Inferior parietal cortex (tissue), 1 donor: ENCODE measurements at regions not wholly inside any gene's neighbourhood (a gene's known extent, or its start where the extent isn't known, plus 50 kb on each side); places are given as distances from the start of the nearest gene placed in this dataset.
"Not testable (repeated sequence)": the region's sequence is repeated elsewhere in the genome, so short reads cannot be mapped to it uniquely, and the experiment has no call there.

Source experiments
- DNase-seq: peaks from one replicate; pipeline ENCODE4 v3.0.0-alpha.2; 2016; ENCODE audit errors: extremely low spot score

DNA sequence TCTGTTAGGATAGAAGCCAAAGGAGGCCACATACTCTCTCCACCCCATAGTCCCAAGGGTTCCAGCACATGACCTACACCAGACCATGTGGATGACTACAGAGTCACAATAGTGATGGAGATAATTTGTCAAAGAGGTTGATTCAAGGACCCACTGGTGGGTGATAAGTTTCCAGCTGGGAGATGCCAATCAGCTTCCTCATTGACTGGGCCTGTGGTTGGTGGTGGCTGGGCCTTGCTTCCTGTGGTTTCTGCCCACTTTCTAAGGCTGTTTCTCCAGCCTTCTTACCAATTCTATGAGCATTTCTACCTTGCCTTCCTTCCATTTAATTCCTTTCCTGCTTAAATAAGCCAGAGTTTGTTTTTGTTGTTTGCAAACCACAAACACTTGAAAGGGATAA lies 95.5 kb upstream of the CPEB2 start:
- no peak for DNase-seq

DNA sequence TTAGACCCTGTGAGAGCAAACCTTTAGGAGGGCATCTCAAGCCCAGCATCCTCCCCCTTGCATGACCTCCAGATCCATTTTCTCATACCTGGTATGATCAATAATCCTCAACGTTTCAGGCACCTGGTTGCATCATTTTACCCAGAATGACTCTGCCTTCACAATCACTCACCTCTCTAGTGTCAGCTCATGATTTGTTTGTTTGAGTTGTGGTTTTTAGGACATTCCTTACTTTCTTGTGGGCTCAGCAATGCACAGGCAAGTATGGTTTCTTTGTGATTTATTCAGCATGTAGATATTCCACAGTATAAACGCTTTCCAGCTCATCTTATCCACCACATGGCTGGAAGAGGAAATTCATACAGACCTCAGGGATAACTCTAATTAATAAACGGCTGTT lies 93.6 kb upstream of the CPEB2 start:
- DNase-seq = no peak

DNA sequence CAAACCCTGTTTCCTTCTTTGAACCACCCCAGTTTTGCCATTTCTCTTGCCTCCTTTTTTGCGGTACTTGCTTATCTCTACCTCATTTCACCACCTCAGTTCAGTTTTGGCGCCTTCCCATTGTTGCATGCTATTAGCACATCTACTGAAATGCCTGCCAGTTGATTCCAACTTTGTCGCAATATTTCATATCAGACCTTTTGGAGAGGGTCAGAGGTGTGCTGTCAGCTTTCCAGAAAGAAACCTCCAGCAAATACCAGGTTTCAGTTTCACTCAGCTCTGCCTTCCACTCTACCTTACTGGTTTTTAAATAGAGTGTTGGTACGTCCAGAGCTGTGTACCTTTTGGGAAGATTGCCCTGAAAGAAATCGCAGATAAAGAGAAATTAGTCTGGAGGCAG lies 91.9 kb upstream of the CPEB2 start:
- no peak for DNase-seq

DNA sequence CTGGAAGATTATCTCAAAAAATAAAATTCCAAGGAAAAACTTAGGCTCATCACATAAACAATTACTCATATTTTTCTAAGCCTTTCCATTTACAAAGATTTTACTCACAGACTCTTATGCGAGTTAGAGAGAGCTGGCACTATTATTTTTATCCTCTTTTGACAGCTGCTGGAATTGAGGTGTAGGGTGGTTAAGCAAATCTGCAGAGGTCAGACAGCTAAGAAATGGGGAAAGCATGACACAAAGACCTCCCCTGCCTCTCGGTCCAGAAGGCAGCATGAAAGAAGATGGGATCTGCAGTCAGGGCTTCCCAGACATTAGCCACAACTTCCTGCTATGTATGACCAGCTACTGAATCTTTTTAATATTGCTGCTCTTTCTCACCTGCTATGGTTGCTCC lies 89.9 kb upstream of the CPEB2 start:
- no peak for DNase-seq

DNA sequence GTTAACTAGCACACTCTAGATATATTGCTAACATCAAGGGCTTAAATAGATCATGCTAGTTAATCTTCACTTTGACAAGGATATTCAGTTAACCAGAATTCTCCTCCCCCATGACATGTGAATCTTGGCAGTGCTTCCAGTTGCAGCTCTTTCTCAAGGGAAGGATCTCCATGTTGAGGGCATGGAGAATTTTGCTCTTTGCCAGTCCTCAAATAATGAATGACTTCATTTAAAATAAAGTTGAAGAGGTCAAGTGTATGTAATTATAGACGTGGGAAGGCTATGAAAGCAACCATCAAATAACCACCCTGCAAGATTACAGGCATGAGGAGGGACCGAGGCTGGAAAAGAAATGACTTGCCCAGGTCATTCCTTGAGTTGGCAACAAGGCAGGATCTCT lies 87.3 kb upstream of the CPEB2 start:
- DNase-seq = no peak

DNA sequence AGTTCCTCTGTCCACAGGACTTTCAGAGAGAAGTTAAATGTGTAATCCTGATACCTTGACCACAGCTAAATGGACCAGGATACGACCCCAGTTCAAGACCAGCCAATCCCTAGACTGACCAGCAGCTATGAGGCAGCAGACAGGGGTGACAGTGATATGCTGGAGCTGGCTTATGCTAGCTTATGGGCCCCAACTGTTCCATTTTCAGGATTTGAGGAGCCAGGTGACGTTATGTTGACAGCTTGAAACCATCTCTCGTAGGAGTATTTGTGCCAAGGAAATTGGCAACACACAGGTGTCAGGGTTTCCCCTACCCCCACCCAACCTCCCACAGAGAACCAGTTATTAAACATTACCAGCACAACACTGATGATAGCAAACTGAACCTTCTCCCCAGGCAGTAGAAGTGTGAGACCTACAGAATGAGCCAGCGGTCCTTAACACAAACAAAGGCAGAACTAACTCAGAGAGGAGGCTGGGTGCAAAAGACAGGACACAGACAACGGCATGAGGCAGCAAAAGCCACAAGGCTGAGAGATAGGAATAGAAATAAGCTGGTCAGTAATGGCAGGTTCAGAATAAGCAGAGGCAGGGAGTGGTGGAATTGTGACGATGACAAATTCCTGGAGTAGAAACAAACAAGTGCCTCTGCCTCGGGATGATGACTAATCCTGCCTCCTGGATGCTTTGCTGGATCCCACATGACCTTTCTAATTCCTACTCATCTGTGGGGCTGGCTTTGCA lies 85.6 kb upstream of the CPEB2 start:
- peak; percentile 7 for DNase-seq

DNA sequence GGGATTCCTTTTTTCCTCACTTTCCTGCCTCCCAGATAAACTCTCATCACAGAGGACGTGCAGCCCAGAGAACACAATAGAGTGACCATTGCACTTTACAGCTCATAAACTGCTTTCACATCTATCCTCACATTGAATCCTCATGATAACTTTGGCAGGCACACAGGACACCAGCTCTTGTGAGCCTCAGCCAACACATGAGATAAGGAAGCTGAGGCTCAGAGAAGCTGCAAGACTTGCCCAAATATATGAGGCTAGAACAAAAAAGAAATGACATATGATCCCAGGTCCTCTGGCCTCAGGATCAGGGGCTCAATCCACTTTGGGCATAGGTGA lies 85.0 kb upstream of the CPEB2 start:
- no peak for DNase-seq

DNA sequence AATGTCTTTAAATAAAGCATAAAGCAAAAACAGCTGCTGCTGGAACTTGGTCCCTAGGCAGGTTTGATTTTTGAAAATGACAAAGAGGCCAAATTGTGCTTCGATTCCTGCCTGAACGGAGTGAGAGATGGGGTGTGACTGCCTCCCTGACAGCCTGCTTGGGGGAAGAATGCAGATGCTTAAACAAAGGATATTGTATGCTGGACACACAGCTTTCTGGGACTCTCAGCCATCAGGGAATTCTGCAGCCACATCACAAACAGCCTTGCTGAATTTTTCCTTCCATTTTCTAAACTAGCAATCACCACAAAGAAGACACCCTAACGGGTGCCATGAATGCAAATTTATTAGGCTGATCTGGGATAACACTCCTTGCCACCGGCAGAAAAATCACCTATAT lies 83.9 kb upstream of the CPEB2 start:
- DNase-seq = peak; percentile 32

DNA sequence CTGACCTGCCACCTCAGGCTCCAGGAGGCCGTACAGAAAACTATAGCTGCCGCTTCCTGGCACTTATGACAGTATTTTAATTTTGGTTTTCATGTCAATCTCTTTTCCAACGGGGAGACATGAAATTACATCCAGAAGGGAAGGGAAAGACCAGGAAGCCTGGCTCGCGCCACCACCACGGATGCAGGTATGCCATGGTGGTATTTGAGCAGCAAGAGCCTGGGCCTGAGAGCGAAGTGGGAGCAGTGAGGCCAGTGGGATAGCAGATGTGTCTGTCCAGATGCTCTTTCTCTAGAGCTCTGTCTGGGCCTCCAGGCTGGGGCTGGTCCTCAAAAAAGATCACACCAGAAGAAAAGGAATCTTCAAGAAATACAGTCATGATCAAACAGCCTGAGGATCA lies 82.5 kb upstream of the CPEB2 start:
- DNase-seq = no peak

DNA sequence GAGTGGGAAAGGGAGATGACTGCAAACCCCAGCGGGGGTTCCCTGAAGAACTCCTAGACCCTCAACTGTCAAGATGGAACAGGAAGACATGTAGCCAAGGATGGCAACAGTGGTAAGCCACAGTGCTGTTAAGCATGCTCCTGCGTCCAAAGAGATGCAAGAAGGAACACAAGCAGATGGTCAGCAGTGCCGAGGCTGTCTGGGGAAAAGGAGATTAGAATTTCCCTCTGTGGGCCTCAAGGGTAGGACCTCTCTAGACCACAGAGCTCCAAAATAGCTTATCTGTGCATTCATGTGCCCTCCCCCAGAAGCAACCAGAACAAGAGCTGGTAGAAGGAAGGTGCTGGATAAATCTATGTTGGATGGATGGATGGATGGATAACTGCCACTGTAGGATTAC lies 82.0 kb upstream of the CPEB2 start:
- no peak for DNase-seq

DNA sequence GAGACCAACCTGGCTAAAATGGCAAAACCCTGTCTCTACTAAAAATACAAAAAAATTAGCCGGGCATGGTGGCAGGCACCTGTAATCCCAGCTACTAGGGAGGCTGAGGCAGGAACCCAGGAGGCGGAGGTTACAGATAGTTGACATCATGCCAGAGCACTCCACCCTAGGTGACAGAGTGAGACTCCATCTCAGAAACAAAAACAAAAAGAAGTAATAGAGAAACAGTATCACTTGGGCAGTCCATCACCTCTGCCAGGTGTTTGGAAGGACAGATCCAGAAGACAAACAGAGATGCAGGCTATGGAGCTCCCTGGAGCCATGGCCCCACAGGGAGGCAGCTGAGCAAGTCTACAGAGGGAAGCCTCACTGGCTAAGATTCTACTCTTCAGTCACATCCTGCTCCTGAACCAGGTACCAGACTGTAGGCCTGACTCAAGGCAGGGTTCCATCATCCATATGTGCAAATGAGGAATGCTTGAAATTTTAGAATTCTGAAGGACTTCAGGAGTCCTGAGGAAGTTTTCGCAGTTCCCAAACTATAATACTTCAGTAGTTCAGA lies 81.4 kb upstream of the CPEB2 start:
- DNase-seq = no peak

DNA sequence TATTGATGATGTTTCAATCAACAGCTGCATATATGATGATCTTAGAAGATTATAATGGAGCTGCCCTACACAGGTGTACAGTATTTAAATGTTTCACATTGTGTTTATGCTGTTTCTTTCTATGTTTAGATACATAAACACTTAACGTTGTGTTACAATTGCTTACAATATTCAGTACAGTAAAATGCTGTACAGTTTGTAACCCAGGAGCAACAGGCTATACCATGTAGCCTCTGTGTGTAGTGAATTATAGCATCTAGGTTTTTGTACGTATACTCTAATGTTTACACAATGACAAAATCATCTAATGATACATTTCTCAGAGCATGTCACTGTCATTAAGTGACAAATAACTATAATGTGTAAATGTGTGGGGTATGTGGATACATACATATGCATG lies 80.5 kb upstream of the CPEB2 start:
- not testable (repeated sequence) for DNase-seq

DNA sequence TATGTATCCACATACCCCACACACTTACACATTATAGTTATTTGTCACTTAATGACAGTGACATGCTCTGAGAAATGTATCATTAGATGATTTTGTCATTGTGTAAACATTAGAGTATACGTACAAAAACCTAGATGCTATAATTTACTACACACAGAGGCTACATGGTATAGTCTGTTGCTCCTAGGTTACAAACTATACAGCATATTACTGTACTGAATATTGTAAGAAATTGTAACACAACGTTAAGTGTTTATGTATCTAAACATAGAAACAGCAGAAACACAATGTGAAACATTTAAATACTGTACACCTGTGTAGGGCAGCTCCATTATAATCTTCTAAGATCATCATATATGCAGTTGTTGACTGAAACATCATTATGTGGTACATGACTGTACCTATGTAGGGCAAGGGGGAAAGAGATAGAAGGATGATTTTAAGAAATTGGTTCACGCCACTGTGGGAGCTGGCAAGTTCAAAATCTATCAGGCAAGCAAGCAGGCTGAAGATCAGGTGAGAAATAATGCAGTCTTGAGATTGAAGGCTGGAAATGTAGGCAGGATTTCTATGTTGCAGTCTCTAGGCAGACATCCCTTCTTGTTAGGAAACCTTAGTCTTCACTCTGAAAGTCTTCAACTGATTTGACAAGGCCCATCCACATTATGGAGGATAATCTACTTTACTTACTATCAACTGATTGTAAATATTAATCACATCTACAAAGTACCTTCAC lies 78.0 kb upstream of the CPEB2 start:
- no peak for DNase-seq

DNA sequence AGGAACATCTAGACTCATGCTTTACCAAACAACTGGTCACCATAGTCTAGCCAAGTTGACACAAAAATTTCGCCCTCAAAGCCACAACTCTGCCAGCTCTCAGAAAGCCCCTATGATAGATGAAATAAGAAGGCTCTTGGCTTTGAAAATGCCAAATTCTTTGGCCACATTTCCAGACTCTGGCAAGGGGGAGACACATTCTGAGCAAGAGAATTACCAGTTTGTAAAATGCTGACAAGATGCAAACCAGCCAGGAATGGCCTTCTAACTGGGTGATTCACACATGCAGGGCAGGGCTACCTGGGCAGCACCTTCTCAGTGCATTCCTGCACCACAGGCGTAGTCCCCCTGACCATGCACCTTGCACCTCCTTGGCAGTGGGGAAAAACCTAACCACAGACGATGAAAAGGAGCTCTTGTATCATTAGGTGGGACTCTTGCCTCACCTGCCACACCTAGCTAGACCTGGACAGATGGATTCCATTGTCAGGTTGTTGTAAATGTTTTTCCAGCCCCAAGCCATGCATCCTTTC lies 77.4 kb upstream of the CPEB2 start:
- no peak for DNase-seq

DNA sequence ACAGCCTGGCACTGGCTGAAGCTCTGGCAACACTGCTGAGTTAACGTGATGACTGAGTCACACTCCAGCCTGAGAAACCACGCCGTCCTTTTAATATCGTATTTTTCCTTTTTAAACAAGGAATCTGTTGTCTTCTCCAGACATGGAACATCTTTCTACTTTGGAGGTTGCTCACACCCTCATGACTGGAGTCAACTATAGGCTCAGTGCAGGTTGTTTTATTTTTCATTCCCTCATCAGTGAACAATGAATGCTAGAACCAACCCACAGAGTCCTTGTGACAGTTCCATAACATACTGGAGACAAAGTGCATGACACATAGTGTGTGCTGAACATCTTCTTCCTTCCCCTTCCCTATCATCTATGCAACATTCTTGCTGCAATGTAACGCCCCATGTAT lies 76.8 kb upstream of the CPEB2 start:
- DNase-seq = no peak

DNA sequence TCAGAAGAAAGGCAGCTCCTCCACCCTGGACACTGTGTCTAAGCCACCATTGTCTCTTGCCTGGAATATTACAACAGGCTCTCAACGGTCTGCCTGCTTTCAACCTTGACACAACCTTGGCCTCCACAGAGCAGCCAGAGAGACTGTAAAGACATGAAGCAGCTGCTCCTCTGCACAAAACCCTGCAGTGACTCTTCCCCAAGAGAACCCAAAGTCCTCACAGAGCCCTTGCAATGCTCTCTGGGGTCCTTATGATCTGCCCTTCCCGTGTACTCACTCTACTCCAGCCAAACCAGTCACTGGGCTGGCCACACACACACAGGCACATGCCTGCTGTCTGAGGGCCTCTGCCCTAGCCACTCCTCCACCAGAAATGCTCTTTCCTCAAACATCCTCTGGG lies 75.9 kb upstream of the CPEB2 start:
- no peak for DNase-seq

DNA sequence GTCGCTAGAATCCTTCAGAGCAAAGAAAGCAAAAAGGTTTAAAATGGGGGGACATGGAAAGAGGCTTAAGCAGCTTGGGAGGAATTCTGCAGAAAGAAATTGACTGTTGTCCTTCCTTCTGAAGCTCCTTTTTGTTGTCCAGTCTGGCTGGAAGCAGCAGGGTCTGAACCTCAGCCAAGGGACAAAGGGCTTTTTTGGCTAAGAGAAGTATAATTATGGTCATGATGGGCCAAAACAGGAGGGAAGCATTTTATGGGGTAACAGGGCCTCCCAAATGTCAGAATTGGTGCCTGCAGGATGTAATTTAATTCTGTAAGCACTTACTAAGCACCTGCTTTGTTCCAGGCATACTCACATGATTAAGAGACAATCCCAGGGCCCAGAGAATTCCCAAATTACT lies 74.2 kb upstream of the CPEB2 start:
- no peak for DNase-seq

DNA sequence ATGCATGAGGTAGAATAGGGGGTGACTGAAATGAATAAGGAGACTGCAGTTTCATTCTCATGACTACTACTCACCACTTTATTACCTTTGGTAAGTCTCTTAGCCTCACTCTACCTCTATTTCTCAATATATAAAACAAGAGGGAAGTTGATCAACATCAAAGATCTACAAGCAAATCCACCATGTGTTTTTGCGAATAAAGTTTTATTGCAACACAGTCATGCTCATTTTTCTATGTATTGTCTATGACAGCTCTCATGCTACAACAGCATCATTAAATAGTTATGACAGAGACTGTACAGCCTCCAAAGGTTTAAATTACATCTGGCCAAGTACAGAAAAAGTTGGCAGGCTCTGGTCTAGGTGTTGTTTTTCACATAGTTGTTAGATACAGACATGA lies 72.6 kb upstream of the CPEB2 start:
- DNase-seq = no peak

DNA sequence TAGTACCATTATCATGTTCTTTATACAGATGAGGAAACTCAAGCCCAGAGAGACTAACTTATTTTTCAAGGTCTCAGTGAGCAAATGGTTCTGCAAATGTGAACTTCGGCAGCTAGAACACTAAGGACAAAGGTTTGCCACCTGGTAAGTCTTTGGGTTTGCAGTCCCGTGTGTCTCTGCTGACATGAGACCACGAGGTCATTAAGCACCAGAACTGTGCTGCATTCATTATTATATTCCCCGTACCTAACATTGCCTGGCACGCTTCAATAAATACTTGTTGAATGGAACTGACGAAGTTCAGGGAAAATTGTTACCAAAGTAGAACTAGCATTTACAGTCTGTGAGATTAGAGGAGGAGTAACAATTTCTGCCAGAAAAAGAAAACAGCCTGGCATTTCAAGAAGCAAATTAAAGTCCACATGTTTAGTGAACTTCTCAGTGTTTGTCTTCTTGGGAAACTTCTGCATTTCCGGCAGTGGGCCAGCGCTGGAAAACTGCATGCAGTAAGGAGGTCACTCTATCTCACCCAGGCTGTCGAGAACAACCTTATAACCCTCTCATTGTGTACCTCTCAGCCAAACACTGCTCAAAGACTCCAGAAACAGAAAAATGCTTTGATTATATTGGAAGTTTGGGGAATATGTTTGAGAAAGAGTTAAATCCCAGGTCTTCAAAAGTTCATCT lies 67.4 kb upstream of the CPEB2 start:
- DNase-seq = no peak

DNA sequence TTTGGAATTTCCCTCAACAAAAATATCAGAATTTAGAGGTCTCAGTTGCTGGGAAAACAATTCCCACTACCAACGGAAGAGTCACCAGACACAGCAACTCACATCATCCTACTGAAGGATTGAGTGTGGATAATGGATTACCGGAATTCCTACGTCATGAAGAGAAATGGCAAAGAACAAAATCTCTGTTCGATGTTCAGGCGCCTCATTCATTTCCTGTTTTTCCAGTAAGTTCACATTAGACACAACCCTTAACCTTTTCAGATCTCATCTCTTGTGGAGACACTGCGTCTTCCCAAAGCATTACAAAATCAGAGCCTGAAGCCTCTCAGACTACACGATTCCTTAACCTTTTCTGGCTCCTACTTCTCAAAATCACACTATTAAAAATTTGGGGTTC lies 58.5 kb upstream of the CPEB2 start:
- DNase-seq = no peak

DNA sequence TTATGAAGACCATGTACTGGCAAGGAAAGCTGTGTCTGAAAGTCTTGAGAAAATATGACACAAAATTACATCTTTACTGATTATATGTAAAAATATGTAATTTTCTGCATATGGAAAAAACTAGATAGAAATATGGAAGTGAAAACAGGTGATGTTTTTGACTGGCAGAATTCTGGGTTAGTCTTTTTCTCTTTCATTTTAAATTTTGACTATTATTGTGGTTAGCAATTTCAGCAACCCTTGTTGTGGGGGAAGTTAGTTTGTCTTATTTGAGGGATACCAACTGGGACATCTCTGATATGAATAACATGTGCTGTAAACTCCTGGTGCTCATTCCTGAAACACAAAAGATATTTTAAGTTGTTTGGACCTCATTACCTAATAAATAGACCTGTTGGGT lies 49.9 kb upstream of the CPEB2 start:
- DNase-seq = no peak
